ENCODE measurements at regions not wholly inside any gene's neighbourhood (a gene's known extent, or its start where the extent isn't known, plus 50 kb on each side); places are given as distances from the start of the nearest gene placed in this dataset.

- TF ChIP-seq CTCF (IDR thresholded peaks at IDR 0.05) (no peak), POLR2A (IDR thresholded peaks at IDR 0.05) (no peak), EP300 (IDR thresholded peaks at IDR 0.05) (no peak), POLR2AphosphoS5 (IDR thresholded peaks at IDR 0.05) (no peak)
These were observed 251.9 kb downstream of the LNPK start for GRCh38 chr2:175750195-175750594.
